Liver (tissue), 8 donors: ENCODE measurements at regions not wholly inside any gene's neighbourhood (a gene's known extent, or its start where the extent isn't known, plus 50 kb on each side); places are given as distances from the start of the nearest gene placed in this dataset.

Experiments
- DNase-seq: peaks from one replicate; pipeline ENCODE4 v3.0.0-alpha.2; 2017; ENCODE audit warnings: low spot score
- H3K27ac ChIP-seq, 2 donors: one replicate each; pipeline ENCODE4 v1.7.0; 2013; ENCODE audit warnings: inconsistent platforms in 2 of 2, low read length in 2 of 2, control low read depth in 1 of 2, low read depth in 1 of 2, mild to moderate bottlenecking in 1 of 2
- H3K27me3 ChIP-seq, 4 donors: one replicate each; pipeline versions ENCODE4 v1.6.1 to v1.7.0; 2013; ENCODE audit warnings: low read length in 3 of 4, inconsistent platforms in 1 of 4, mild to moderate bottlenecking in 1 of 4, moderate library complexity in 1 of 4; ENCODE audit not compliant: control insufficient read depth in 4 of 4, insufficient read depth in 4 of 4
- H3K36me3 ChIP-seq, 4 donors: one replicate each; pipeline versions ENCODE4 v1.6.1 to v1.7.0; 2013; ENCODE audit warnings: low read length in 3 of 4, mild to moderate bottlenecking in 3 of 4, low read depth in 1 of 4, moderate library complexity in 1 of 4; ENCODE audit not compliant: control insufficient read depth in 4 of 4, insufficient read depth in 3 of 4
- H3K4me1 ChIP-seq, 4 donors: one replicate each; pipeline versions ENCODE4 v1.6.1 to v1.7.0; 2013; ENCODE audit warnings: low read length in 3 of 4, mild to moderate bottlenecking in 3 of 4, moderate library complexity in 1 of 4; ENCODE audit not compliant: control insufficient read depth in 4 of 4, insufficient read depth in 4 of 4
- H3K4me3 ChIP-seq, 3 donors: one replicate each; pipeline versions ENCODE4 v1.6.1 to v1.7.0; 2013; ENCODE audit warnings: low read length in 3 of 3, control low read depth in 1 of 3, low read depth in 1 of 3, mild to moderate bottlenecking in 1 of 3
- H3K9ac ChIP-seq, 2 donors: one replicate each; pipeline ENCODE4 v1.7.0; 2013; ENCODE audit warnings: low read length in 2 of 2, mild to moderate bottlenecking in 2 of 2, moderate library complexity in 2 of 2, control low read depth in 1 of 2, low read depth in 1 of 2
- H3K9me3 ChIP-seq, 4 donors: one replicate each; pipeline versions ENCODE4 v1.6.1 to v1.7.0; 2013; ENCODE audit warnings: low read length in 3 of 4; ENCODE audit not compliant: control insufficient read depth in 4 of 4
- EGR1 ChIP-seq, 2 donors: IDR thresholded peaks; 2 replicates each; pipeline ENCODE4 v1.6.1; 2016 to 2018; ENCODE audit warnings: antibody characterized with exemption in 2 of 2, low read depth in 2 of 2
- FOXA1 ChIP-seq: IDR thresholded peaks from 2 replicates; pipeline ENCODE4 v1.6.1; 2016; ENCODE audit warnings: antibody characterized with exemption
- FOXA2 ChIP-seq: IDR thresholded peaks from 2 replicates; pipeline ENCODE4 v1.6.1; 2016; ENCODE audit warnings: antibody characterized with exemption
- HNF4A ChIP-seq, 2 donors: conservative IDR thresholded peaks; 2 replicates each; pipeline ENCODE4 v1.6.1; 2016; ENCODE audit warnings: antibody characterized with exemption in 2 of 2, mild to moderate bottlenecking in 2 of 2
- HNF4G ChIP-seq: IDR thresholded peaks from 2 replicates; pipeline ENCODE4 v1.6.1; 2016; ENCODE audit warnings: antibody characterized with exemption
- NR2F2 ChIP-seq: IDR thresholded peaks from 2 replicates; pipeline ENCODE4 v1.6.1; 2016; ENCODE audit warnings: antibody characterized with exemption
- RAD21 ChIP-seq, 2 donors: IDR thresholded peaks; 2 replicates each; pipeline ENCODE4 v1.6.1; 2016; ENCODE audit warnings: antibody characterized with exemption in 2 of 2, mild to moderate bottlenecking in 2 of 2
- RXRA ChIP-seq, 2 donors: IDR thresholded peaks; 2 replicates each; pipeline ENCODE4 v1.6.1; 2017 to 2018; ENCODE audit warnings: antibody characterized with exemption in 2 of 2, mild to moderate bottlenecking in 1 of 2
- SP1 ChIP-seq: IDR thresholded peaks from 2 replicates; pipeline ENCODE4 v1.6.1; 2018; ENCODE audit warnings: antibody characterized with exemption, mild to moderate bottlenecking
- TAF1 ChIP-seq: conservative IDR thresholded peaks from 2 replicates; pipeline ENCODE4 v1.6.1; 2016; ENCODE audit warnings: antibody characterized with exemption, mild to moderate bottlenecking
- WGBS: extraction: QIAGEN DNeasy Blood & Tissue Kit; methylation state at CpG from one replicate; pipeline ENCODE4 v1.1.7; 2013; 5-methylcytosine and 5-hydroxymethylcytosine counted together
- TF ChIP-seq, protein P1 (sequence below): fragments of 150-350 bp; IDR thresholded peaks from 2 replicates; pipeline ENCODE4 v1.5.1; 2017; ENCODE audit warnings: improper control_type of control experiment, low read depth, low read length; ENCODE audit not compliant: missing input control
- TF ChIP-seq, protein P2 (sequence below): IDR thresholded peaks from 2 replicates; pipeline ENCODE4 v1.6.1; 2016; ENCODE audit warnings: antibody characterized with exemption
- TF ChIP-seq, protein P3 (sequence below): IDR thresholded peaks from 2 replicates; pipeline ENCODE4 v1.6.1; 2016; ENCODE audit warnings: antibody characterized with exemption
- TF ChIP-seq, protein P4 (sequence below): IDR thresholded peaks from 2 replicates; pipeline ENCODE4 v1.6.1; 2016; ENCODE audit warnings: antibody characterized with exemption, mild to moderate bottlenecking
- TF ChIP-seq, protein P5 (sequence below): IDR thresholded peaks from 2 replicates; pipeline ENCODE4 v1.6.1; 2016; ENCODE audit warnings: antibody characterized with exemption
- donor health status: healthy.
- donor health status: healthy.
- donor health status: healthy.
- donor health status: healthy.
- donor health status: healthy.

DNA sequence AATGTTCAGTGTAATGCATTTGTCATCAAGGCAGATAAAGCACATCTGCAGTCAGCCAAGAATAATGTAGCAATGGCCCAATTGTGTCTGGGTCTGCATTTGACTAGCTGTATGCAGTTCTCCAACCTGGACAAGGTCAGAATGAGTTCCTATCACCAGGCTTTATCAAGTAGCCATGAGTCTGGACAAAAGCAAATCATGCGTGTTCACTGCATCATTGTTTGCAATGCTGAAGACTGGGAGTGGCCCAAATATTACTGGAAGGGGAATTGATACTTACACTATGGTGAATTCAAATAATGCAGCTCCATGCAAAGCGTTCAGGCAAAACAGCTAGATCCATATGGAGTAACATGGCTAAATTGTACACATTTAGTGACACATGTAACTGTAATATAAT is 250.9 kb downstream of the TOX3 start:
- Histone ChIP-seq H3K27me3 (no peaks in the 10 kb centered on the region), H3K4me3 (no peak overlapping the region), H3K9me3 (peaks cover 0 to 3% (median 0%) of the 10 kb centered on the region in 4 donors), H3K4me1 (peaks cover 10 to 31% (median 26%) of the 10 kb centered on the region in 4 donors), H3K36me3 (no peaks in the 10 kb centered on the region), H3K9ac (no peak overlapping the region), H3K27ac (peak overlapping the region in 1 of 2 donors; percentile 32)
- 73% methylated on average over 2 of the region's 2 CpGs for WGBS
- no peak for DNase-seq
- peak in 1 of 2 donors; percentile 20 for TF ChIP-seq RXRA (IDR thresholded peaks at IDR 0.05)
- TF ChIP-seq RAD21 (IDR thresholded peaks at IDR 0.05), result peak in 1 of 2 donors; percentile 8
- TF ChIP-seq, protein P1, sequence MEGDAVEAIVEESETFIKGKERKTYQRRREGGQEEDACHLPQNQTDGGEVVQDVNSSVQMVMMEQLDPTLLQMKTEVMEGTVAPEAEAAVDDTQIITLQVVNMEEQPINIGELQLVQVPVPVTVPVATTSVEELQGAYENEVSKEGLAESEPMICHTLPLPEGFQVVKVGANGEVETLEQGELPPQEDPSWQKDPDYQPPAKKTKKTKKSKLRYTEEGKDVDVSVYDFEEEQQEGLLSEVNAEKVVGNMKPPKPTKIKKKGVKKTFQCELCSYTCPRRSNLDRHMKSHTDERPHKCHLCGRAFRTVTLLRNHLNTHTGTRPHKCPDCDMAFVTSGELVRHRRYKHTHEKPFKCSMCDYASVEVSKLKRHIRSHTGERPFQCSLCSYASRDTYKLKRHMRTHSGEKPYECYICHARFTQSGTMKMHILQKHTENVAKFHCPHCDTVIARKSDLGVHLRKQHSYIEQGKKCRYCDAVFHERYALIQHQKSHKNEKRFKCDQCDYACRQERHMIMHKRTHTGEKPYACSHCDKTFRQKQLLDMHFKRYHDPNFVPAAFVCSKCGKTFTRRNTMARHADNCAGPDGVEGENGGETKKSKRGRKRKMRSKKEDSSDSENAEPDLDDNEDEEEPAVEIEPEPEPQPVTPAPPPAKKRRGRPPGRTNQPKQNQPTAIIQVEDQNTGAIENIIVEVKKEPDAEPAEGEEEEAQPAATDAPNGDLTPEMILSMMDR, result no peak
- no peak for TF ChIP-seq FOXA2

DNA sequence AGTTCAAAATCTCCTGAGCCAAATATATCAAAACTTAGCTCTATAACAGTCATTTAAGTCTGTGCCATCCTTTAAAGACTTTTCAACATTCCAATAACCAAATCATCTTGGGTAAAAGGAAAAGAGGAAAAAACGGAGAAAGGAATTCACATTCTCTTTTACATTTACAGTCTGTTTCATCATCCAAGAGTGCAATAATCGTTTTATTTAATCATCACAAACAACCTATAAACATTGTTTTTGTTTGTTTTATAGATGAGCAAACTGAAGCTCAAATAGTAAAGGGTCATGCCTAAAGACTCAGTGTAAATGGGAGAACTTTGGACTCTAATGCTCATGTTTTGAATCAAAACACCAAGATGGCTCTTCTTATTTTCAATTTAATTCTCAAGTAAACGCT is 252.3 kb downstream of the TOX3 start:
- TF ChIP-seq NR2F2 (no peak), RXRA (IDR thresholded peaks at IDR 0.05) (no peak), FOXA1 (no peak), SP1 (no peak), FOXA2 (no peak), HNF4A (conservative IDR thresholded peaks at IDR 0.05) (no peak), HNF4G (no peak), EGR1 (IDR thresholded peaks at IDR 0.05; ENCODE audit: low read depth in 2 of 2) (no peak), TAF1 (no peak)
- TF ChIP-seq, protein P2, sequence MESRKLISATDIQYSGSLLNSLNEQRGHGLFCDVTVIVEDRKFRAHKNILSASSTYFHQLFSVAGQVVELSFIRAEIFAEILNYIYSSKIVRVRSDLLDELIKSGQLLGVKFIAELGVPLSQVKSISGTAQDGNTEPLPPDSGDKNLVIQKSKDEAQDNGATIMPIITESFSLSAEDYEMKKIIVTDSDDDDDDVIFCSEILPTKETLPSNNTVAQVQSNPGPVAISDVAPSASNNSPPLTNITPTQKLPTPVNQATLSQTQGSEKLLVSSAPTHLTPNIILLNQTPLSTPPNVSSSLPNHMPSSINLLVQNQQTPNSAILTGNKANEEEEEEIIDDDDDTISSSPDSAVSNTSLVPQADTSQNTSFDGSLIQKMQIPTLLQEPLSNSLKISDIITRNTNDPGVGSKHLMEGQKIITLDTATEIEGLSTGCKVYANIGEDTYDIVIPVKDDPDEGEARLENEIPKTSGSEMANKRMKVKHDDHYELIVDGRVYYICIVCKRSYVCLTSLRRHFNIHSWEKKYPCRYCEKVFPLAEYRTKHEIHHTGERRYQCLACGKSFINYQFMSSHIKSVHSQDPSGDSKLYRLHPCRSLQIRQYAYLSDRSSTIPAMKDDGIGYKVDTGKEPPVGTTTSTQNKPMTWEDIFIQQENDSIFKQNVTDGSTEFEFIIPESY, result no peak
- TF ChIP-seq, protein P3, sequence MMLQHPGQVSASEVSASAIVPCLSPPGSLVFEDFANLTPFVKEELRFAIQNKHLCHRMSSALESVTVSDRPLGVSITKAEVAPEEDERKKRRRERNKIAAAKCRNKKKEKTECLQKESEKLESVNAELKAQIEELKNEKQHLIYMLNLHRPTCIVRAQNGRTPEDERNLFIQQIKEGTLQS, result no peak
- TF ChIP-seq, protein P4, sequence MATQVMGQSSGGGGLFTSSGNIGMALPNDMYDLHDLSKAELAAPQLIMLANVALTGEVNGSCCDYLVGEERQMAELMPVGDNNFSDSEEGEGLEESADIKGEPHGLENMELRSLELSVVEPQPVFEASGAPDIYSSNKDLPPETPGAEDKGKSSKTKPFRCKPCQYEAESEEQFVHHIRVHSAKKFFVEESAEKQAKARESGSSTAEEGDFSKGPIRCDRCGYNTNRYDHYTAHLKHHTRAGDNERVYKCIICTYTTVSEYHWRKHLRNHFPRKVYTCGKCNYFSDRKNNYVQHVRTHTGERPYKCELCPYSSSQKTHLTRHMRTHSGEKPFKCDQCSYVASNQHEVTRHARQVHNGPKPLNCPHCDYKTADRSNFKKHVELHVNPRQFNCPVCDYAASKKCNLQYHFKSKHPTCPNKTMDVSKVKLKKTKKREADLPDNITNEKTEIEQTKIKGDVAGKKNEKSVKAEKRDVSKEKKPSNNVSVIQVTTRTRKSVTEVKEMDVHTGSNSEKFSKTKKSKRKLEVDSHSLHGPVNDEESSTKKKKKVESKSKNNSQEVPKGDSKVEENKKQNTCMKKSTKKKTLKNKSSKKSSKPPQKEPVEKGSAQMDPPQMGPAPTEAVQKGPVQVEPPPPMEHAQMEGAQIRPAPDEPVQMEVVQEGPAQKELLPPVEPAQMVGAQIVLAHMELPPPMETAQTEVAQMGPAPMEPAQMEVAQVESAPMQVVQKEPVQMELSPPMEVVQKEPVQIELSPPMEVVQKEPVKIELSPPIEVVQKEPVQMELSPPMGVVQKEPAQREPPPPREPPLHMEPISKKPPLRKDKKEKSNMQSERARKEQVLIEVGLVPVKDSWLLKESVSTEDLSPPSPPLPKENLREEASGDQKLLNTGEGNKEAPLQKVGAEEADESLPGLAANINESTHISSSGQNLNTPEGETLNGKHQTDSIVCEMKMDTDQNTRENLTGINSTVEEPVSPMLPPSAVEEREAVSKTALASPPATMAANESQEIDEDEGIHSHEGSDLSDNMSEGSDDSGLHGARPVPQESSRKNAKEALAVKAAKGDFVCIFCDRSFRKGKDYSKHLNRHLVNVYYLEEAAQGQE, result no peak
- TF ChIP-seq, protein P5, sequence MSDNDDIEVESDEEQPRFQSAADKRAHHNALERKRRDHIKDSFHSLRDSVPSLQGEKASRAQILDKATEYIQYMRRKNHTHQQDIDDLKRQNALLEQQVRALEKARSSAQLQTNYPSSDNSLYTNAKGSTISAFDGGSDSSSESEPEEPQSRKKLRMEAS, result no peak
- no peak overlapping the region for H3K9ac ChIP-seq
- H3K27ac ChIP-seq, result no peak overlapping the region
- no peak for DNase-seq
- H3K4me3 ChIP-seq, result no peak overlapping the region
- H3K4me1 ChIP-seq, result peaks cover 10 to 31% (median 26%) of the 10 kb centered on the region in 4 donors
- H3K36me3 ChIP-seq, result no peaks in the 10 kb centered on the region
- no peaks in the 10 kb centered on the region for H3K27me3 ChIP-seq
- WGBS, result 59% methylated on average over 3 of the region's 3 CpGs
- peaks cover 0 to 3% (median 0%) of the 10 kb centered on the region in 4 donors for H3K9me3 ChIP-seq
